ENCODE measurements at regions not wholly inside any gene's neighbourhood (a gene's known extent, or its start where the extent isn't known, plus 50 kb on each side); places are given as distances from the start of the nearest gene placed in this dataset.

DNA sequence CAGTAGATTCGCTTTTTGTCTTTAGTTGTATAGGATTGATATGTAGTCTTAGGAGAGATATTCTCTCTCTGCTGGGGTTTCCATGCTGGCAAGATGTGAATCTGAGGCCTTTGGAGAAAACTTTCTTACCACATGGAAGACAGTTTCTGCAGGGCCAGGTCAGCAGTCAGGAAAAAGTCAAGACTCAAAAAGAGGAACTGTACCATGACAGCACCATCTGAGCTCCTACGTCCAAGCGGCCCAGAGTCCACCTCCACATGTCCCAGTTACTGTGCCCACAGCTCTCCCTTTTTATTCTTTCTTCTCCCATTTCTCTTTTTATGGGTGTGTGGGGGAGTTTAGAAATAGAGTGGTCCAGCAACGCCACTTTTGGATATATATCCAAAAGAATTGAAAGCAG is 172.0 kb downstream of the MTHFS start:
- no peak for ATAC-seq
- Histone ChIP-seq H3K27me3 (peaks cover 0 to 16% (median 0%) of the 10 kb centered on the region in 7 donors), H3K4me1 (peaks cover 0 to 7% (median 0%) of the 10 kb centered on the region in 9 donors), H3K9me3 (peaks cover 0 to 3% (median 0%) of the 10 kb centered on the region in 11 donors), H3K36me3 (no peaks in the 10 kb centered on the region), H3K4me3 (no peak overlapping the region), H3K27ac (no peak overlapping the region)
- TF ChIP-seq, protein P1, sequence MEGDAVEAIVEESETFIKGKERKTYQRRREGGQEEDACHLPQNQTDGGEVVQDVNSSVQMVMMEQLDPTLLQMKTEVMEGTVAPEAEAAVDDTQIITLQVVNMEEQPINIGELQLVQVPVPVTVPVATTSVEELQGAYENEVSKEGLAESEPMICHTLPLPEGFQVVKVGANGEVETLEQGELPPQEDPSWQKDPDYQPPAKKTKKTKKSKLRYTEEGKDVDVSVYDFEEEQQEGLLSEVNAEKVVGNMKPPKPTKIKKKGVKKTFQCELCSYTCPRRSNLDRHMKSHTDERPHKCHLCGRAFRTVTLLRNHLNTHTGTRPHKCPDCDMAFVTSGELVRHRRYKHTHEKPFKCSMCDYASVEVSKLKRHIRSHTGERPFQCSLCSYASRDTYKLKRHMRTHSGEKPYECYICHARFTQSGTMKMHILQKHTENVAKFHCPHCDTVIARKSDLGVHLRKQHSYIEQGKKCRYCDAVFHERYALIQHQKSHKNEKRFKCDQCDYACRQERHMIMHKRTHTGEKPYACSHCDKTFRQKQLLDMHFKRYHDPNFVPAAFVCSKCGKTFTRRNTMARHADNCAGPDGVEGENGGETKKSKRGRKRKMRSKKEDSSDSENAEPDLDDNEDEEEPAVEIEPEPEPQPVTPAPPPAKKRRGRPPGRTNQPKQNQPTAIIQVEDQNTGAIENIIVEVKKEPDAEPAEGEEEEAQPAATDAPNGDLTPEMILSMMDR (IDR thresholded peaks at IDR 0.05) = no peak
- WGBS, 2 donors = 85 to 89% methylated on average over 4 of the region's 4 CpGs
- intact Hi-C loops (cut with DNase I) = no loop called here
- DNase-seq = no peak

DNA sequence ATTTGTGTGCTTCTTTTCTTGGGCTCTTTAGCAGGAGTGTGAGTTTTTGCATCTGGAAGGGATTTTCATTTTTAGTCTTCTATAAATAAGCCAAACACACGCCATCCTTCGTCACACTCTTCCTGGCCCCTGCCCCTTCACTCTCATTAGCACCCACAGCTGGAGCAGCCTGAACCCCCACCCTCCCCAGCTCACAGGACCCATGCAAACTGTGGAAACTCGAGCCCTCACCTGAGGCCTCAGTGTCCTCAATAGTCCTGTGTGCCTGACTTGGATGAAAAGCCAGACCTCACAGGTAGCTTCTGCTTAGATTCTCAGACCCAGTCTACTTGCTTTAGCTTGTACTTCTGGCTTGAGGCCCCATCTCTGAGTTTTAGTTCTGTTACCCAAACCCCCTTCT is 167.9 kb downstream of the MTHFS start:
- H3K9me3 ChIP-seq = no peaks in the 10 kb centered on the region
- no peak overlapping the region for H3K4me3 ChIP-seq
- no peak overlapping the region for H3K27ac ChIP-seq
- TF ChIP-seq, protein P1 (IDR thresholded peaks at IDR 0.05) = no peak
- DNase-seq = no peak
- 35% methylated on average over 3 of the region's 3 CpGs for WGBS, 2 donors
- H3K36me3 ChIP-seq = no peaks in the 10 kb centered on the region
- peaks cover 0 to 7% (median 0%) of the 10 kb centered on the region in 9 donors for H3K4me1 ChIP-seq
- peaks cover 0 to 19% (median 0%) of the 10 kb centered on the region in 7 donors for H3K27me3 ChIP-seq
- no peak for ATAC-seq
- intact Hi-C loops (cut with DNase I) = no loop called here

DNA sequence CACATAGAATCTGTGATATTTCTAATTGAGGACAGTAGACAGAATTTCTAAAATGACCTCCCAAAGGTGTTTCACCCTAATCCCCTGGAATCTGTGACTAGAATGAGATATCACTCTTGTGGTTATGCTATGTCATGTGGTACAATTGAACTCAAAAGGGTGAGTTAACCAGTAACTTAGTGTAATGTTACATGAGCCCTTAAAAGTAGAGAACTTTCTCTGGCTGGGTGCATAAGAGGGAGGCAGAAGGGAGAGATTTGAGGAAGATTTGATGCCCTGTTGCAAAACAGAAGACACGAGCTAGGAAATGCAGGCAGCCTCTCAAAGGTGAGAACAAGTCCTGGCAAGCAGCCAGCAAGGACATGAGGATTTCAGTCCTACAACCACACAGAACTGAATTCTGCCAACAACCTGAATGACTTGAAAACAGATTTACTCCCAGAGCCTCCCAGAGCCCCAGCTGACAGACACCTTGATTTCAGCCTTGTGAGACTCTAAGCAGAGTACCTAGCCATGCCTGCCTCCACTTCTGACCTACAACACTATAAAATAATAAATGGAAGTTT is 160.3 kb downstream of the MTHFS start:
- Histone ChIP-seq H3K9me3 (peaks cover 0 to 34% (median 4%) of the 10 kb centered on the region in 11 donors), H3K4me1 (no peaks in the 10 kb centered on the region), H3K27ac (no peak overlapping the region), H3K27me3 (peaks cover 0 to 3% (median 0%) of the 10 kb centered on the region in 7 donors), H3K36me3 (no peaks in the 10 kb centered on the region), H3K4me3 (no peak overlapping the region)
- TF ChIP-seq, protein P1 (IDR thresholded peaks at IDR 0.05) = no peak
- 38 to 43% methylated on average over 1 of the region's 1 CpG for WGBS, 2 donors
- DNase-seq (no peak), ATAC-seq (no peak)
- intact Hi-C loops (cut with DNase I) = no loop called here

GRCh38 chr15:79738143-79738542 is 158.7 kb downstream of the MTHFS start:
- no peaks in the 10 kb centered on the region for H3K4me1 ChIP-seq
- H3K4me3 ChIP-seq = no peak overlapping the region
- H3K27me3 ChIP-seq = peaks cover 0 to 3% (median 0%) of the 10 kb centered on the region in 7 donors
- no peaks in the 10 kb centered on the region for H3K36me3 ChIP-seq
- WGBS, 2 donors = 66% methylated on average over 6 of the region's 6 CpGs
- intact Hi-C loops (cut with DNase I) = no loop called here
- H3K27ac ChIP-seq = no peak overlapping the region
- ATAC-seq (no peak), DNase-seq (no peak)
- TF ChIP-seq, protein P1 (IDR thresholded peaks at IDR 0.05) = no peak
- peaks cover 0 to 34% (median 4%) of the 10 kb centered on the region in 11 donors for H3K9me3 ChIP-seq
